Cardiac muscle cell (in vitro differentiated cells and primary cell): ENCODE measurements at regions not wholly inside any gene's neighbourhood (a gene's known extent, or its start where the extent isn't known, plus 50 kb on each side); places are given as distances from the start of the nearest gene placed in this dataset.

Experiments
- DNase-seq, 2 donors: peaks; one replicate each; pipeline versions ENCODE4 v3.0.0 to v3.0.0-alpha.2; 2010 to 2017; ENCODE audit warnings: low read depth in 1 of 2, low spot score in 1 of 2
- H3K27ac ChIP-seq: fragments of 200-600 bp; sonication (generic); 2 replicates; pipeline ENCODE4 v1.5.1; 2016
- H3K27me3 ChIP-seq: fragments of 200-600 bp; sonication (generic); 2 replicates; pipeline ENCODE4 v1.6.0; 2016; ENCODE audit warnings: control low read depth
- H3K36me3 ChIP-seq: fragments of 200-600 bp; sonication (generic); 2 replicates; pipeline ENCODE4 v1.5.1; 2016; ENCODE audit warnings: control low read depth
- H3K4me1 ChIP-seq: fragments of 200-600 bp; sonication (generic); 2 replicates; pipeline ENCODE4 v1.8.1; 2017; ENCODE audit warnings: low read depth, mild to moderate bottlenecking, mixed run types
- H3K4me3 ChIP-seq: fragments of 200-600 bp; sonication (generic); 2 replicates; pipeline ENCODE4 v1.5.1; 2016; ENCODE audit warnings: mild to moderate bottlenecking
- H3K9me3 ChIP-seq: fragments of 200-600 bp; sonication (generic); 2 replicates; pipeline ENCODE4 v1.5.1; 2017; ENCODE audit warnings: low read depth, mild to moderate bottlenecking, control low read depth
- TF ChIP-seq, protein P1 (sequence below): IDR thresholded peaks from 2 replicates; pipeline ENCODE4 v1.5.1; 2012; ENCODE audit warnings: low read depth, mild to moderate bottlenecking, low read length

DNA sequence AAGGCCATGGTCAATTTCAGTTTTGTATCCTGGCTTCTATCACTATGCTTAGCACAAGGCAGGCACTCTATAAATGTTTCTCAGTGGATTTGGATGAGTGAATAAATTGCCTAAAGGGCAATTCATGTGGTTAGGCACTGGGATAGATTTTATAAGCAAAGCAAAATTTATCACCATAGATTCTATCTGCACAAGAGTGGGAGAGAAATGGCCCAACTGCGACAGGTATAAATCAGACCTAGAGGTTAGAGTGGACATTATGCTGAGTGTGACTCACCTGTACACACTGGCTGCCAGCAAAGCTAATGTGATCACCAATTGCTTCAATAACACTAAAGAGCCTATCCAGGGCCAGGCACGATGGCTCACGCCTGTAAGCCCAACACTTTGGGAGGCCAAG lies 514.0 kb downstream of the BUD13 start:
- no peaks in the 10 kb centered on the region for H3K27me3 ChIP-seq
- no peak for DNase-seq
- no peaks in the 10 kb centered on the region for H3K9me3 ChIP-seq
- no peaks in the 10 kb centered on the region for H3K36me3 ChIP-seq
- TF ChIP-seq, protein P1, sequence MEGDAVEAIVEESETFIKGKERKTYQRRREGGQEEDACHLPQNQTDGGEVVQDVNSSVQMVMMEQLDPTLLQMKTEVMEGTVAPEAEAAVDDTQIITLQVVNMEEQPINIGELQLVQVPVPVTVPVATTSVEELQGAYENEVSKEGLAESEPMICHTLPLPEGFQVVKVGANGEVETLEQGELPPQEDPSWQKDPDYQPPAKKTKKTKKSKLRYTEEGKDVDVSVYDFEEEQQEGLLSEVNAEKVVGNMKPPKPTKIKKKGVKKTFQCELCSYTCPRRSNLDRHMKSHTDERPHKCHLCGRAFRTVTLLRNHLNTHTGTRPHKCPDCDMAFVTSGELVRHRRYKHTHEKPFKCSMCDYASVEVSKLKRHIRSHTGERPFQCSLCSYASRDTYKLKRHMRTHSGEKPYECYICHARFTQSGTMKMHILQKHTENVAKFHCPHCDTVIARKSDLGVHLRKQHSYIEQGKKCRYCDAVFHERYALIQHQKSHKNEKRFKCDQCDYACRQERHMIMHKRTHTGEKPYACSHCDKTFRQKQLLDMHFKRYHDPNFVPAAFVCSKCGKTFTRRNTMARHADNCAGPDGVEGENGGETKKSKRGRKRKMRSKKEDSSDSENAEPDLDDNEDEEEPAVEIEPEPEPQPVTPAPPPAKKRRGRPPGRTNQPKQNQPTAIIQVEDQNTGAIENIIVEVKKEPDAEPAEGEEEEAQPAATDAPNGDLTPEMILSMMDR, result no peak
- H3K27ac ChIP-seq, result no peak overlapping the region
- H3K4me3 ChIP-seq, result no peak overlapping the region
- H3K4me1 ChIP-seq, result no peaks in the 10 kb centered on the region

- H3K36me3 ChIP-seq, result no peaks in the 10 kb centered on the region
- TF ChIP-seq, protein P1, result no peak
- no peaks in the 10 kb centered on the region for H3K27me3 ChIP-seq
- no peak overlapping the region for H3K27ac ChIP-seq
- H3K9me3 ChIP-seq, result no peaks in the 10 kb centered on the region
- H3K4me3 ChIP-seq, result no peak overlapping the region
- DNase-seq, result no peak
- H3K4me1 ChIP-seq, result no peaks in the 10 kb centered on the region
These were observed 514.9 kb downstream of the BUD13 start for GRCh38 chr11:116257883-116258282.

DNA sequence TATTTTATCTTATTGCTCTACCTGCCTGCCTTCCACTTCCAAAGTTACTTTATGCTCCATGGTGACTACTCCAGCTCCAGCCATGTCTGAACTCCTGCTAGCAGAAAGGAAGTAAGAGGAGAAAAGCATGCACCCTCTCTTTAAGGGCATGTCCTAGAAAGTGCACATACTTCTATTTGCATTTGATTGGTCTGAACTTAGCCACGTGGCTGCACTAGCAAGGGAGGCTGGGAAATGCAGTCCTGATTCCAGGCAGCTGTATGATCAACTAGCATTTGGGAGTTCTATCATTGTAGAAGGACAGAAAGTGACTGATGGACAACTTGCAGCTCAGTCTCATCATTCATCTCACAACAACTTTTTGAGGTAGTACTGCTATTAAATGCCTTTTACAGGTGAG lies 515.7 kb downstream of the BUD13 start:
- Histone ChIP-seq H3K27ac (no peak overlapping the region), H3K4me1 (no peaks in the 10 kb centered on the region), H3K36me3 (no peaks in the 10 kb centered on the region), H3K27me3 (no peaks in the 10 kb centered on the region), H3K9me3 (no peaks in the 10 kb centered on the region), H3K4me3 (no peak overlapping the region)
- TF ChIP-seq, protein P1, result no peak
- DNase-seq, result peak in 1 of 2 donors; percentile 44

DNA sequence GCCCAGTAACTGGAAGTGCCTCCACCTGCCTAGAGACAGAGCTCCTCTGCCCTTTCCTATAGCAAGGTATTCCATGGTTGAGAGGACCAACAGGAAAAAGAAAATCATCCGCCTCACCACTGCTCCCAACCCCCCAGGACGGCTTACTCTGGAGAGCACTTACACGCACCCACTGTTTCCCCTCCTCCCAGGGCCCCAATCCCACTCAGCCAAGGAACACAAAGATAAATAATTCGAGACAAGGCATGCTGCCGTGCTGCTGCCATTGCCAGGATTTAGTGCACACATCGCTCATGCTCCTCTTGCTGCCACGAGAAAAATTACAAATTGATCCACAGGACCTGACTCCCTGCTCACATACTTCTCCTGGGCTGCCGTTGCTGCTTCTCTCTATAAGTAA lies 516.6 kb downstream of the BUD13 start:
- no peaks in the 10 kb centered on the region for H3K36me3 ChIP-seq
- H3K27me3 ChIP-seq, result no peaks in the 10 kb centered on the region
- H3K27ac ChIP-seq, result no peak overlapping the region
- no peaks in the 10 kb centered on the region for H3K9me3 ChIP-seq
- TF ChIP-seq, protein P1, result no peak
- H3K4me1 ChIP-seq, result no peaks in the 10 kb centered on the region
- DNase-seq, result no peak
- H3K4me3 ChIP-seq, result no peak overlapping the region

DNA sequence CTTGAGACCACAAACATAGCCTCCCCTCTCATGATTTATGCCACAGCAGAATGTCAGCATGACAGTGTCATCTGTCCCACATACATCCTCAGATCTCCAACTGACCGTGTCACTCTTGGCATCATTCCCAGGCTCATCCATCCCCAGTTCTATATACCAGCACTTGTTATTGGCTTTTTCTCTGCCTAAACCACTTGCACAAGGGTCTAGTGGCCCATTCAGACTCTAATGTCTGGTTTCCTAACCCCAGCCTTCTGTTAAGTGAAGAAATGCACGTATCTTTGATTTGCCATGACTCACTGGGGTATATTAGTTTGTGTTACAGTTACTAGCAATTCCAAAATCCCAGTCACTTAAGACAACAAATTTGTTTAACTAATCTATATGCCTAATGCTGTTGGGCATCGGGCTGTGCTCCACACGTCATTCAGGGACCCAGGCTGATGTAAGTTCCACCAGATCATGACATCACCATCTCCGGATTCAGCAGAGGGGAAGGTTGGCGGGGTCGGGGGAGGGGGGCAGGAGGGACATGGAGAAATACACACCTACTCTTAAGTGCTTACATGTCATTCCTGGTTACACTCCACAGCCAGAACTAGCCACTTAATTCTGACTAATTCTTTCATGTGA lies 517.4 kb downstream of the BUD13 start:
- Histone ChIP-seq H3K4me3 (no peak overlapping the region), H3K9me3 (no peaks in the 10 kb centered on the region), H3K4me1 (no peaks in the 10 kb centered on the region), H3K36me3 (no peaks in the 10 kb centered on the region), H3K27me3 (no peaks in the 10 kb centered on the region), H3K27ac (no peak overlapping the region)
- no peak for DNase-seq
- TF ChIP-seq, protein P1, result no peak
